Smooth muscle cell (in vitro differentiated cells): ENCODE measurements at regions not wholly inside any gene's neighbourhood (a gene's known extent, or its start where the extent isn't known, plus 50 kb on each side); places are given as distances from the start of the nearest gene placed in this dataset.
A peak's percentile ranks its signal among the peaks of the same experiment; 100 is the strongest.

Source experiments
- DNase-seq: peaks from one replicate; lab custom pipeline; 2025; ENCODE audit not compliant: unreplicated experiment; lab: John Stamatoyannopoulos, UW
- H2AFZ ChIP-seq: fragments of 200-600 bp; sonication (generic); 2 replicates; pipeline ENCODE4 v1.6.0; 2016; ENCODE audit warnings: antibody characterized with exemption, low read depth, mild to moderate bottlenecking
- H3F3A ChIP-seq: fragments of 200-600 bp; sonication (generic); 2 replicates; pipeline ENCODE4 v1.6.0; 2017; ENCODE audit warnings: antibody characterized with exemption, low read depth
- H3K27ac ChIP-seq: fragments of 200-600 bp; sonication (generic); 2 replicates; pipeline ENCODE4 v1.5.1; 2016; ENCODE audit warnings: low read depth, mild to moderate bottlenecking
- H3K27me3 ChIP-seq: fragments of 200-600 bp; sonication (generic); 2 replicates; pipeline ENCODE4 v1.6.1; 2016; ENCODE audit warnings: low read depth, mild to moderate bottlenecking
- H3K36me3 ChIP-seq: fragments of 200-600 bp; sonication (generic); 2 replicates; pipeline ENCODE4 v1.5.1; 2016; ENCODE audit warnings: low read depth
- H3K4me1 ChIP-seq: fragments of 200-600 bp; sonication (generic); 2 replicates; pipeline ENCODE4 v1.5.1; 2016; ENCODE audit warnings: low read depth
- H3K4me2 ChIP-seq: fragments of 200-600 bp; sonication (generic); 2 replicates; pipeline ENCODE4 v1.6.0; 2016; ENCODE audit warnings: mild to moderate bottlenecking
- H3K4me3 ChIP-seq: fragments of 200-600 bp; sonication (generic); 2 replicates; pipeline ENCODE4 v1.5.1; 2016; ENCODE audit warnings: mild to moderate bottlenecking
- H3K79me2 ChIP-seq: fragments of 200-600 bp; sonication (generic); 2 replicates; pipeline ENCODE4 v1.6.0; 2016; ENCODE audit warnings: low read depth, mild to moderate bottlenecking
- H3K9ac ChIP-seq: fragments of 200-600 bp; sonication (generic); 2 replicates; pipeline ENCODE4 v1.6.0; 2016; ENCODE audit warnings: low read depth
- H3K9me3 ChIP-seq: fragments of 200-600 bp; sonication (generic); replicated peaks from 2 replicates; pipeline ENCODE4 v1.5.1; 2016; ENCODE audit warnings: low read depth
- H4K20me1 ChIP-seq: fragments of 200-600 bp; sonication (generic); 2 replicates; pipeline ENCODE4 v1.6.0; 2016; ENCODE audit warnings: low read depth
- CTCF ChIP-seq: fragments of 200-600 bp; sonication (generic); IDR thresholded peaks from 2 replicates; pipeline ENCODE4 v1.5.1; 2017; ENCODE audit warnings: borderline replicate concordance, mild to moderate bottlenecking, antibody characterized with exemption; ENCODE audit not compliant: insufficient read depth, poor library complexity, severe bottlenecking
- WGBS: methylation state at CpG from one replicate; pipeline ENCODE4 v1.1.7; 2016; ENCODE audit warnings: low lambda C conversion rate; 5-methylcytosine and 5-hydroxymethylcytosine counted together

GRCh38 chr4:24468071-24468470, 116.3 kb downstream of the DHX15 start:
- H3K9ac ChIP-seq: no peak overlapping the region
- H3K27me3 ChIP-seq: peaks cover 53% of the 10 kb centered on the region

DNA sequence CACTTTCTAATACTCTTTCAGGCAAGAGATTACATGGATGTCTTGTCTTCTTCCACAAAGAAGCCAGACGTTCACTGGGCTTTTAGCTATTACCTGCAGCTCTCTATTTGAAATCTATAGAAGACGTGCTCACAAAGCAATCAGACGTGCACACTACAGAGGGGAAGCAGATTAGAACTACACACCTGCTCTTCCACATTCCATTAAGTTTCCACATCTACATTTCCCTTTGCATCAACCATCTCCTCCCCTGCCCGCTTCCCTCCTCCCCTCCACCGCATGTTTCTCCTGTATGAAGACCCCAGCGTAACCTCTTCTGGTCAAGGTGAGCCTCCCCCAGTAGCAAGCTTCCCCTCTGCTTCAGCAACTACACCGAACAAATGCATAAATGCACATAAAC, 119.8 kb downstream of the DHX15 start:
- H3K79me2 ChIP-seq: no peaks in the 10 kb centered on the region
- 83% methylated on average over 7 of the region's 7 CpGs for WGBS
- no peak overlapping the region for H3K9ac ChIP-seq
- peaks cover 2% of the 10 kb centered on the region for H3K4me1 ChIP-seq
- no peak overlapping the region for H3K4me2 ChIP-seq
- no peak for TF ChIP-seq CTCF
- no peaks in the 10 kb centered on the region for H3K9me3 ChIP-seq
- H3K27ac ChIP-seq: no peak overlapping the region
- no peaks in the 10 kb centered on the region for H3K36me3 ChIP-seq
- no peaks in the 10 kb centered on the region for H4K20me1 ChIP-seq
- H3F3A ChIP-seq: no peaks in the 10 kb centered on the region
- DNase-seq: no peak
- no peak overlapping the region for H3K4me3 ChIP-seq
- peaks cover 66% of the 10 kb centered on the region for H3K27me3 ChIP-seq
- H2AFZ ChIP-seq: no peak overlapping the region

More at GRCh38 chr4:24468071-24468470, 116.3 kb downstream of the DHX15 start:
- Histone ChIP-seq H3K9me3 (no peaks in the 10 kb centered on the region), H3K4me2 (no peak overlapping the region), H3K4me1 (peaks cover 13% of the 10 kb centered on the region), H3K79me2 (no peaks in the 10 kb centered on the region), H3K36me3 (no peaks in the 10 kb centered on the region), H2AFZ (no peak overlapping the region), H3K27ac (no peak overlapping the region), H3F3A (no peaks in the 10 kb centered on the region), H3K4me3 (no peak overlapping the region), H4K20me1 (no peaks in the 10 kb centered on the region)
- 92% methylated on average over 5 of the region's 5 CpGs for WGBS
- TF ChIP-seq CTCF: no peak
- DNase-seq: no peak

- no peaks in the 10 kb centered on the region for H3K79me2 ChIP-seq
- no peaks in the 10 kb centered on the region for H3F3A ChIP-seq
- no peak for TF ChIP-seq CTCF
- no peak overlapping the region for H3K4me3 ChIP-seq
- 28% methylated on average over 2 of the region's 2 CpGs for WGBS
- no peaks in the 10 kb centered on the region for H3K4me1 ChIP-seq
- peak overlapping the region; percentile 47 for H3K4me2 ChIP-seq
- no peaks in the 10 kb centered on the region for H4K20me1 ChIP-seq
- no peaks in the 10 kb centered on the region for H3K9me3 ChIP-seq
- peaks cover 8% of the 10 kb centered on the region for H3K27me3 ChIP-seq
- no peak overlapping the region for H3K9ac ChIP-seq
- H3K36me3 ChIP-seq: no peaks in the 10 kb centered on the region
- H3K27ac ChIP-seq: no peak overlapping the region
- no peak for DNase-seq
- no peak overlapping the region for H2AFZ ChIP-seq
Measured at GRCh38 chr4:24456431-24456830, 127.9 kb downstream of the DHX15 start.

- Histone ChIP-seq H3K9ac (no peak overlapping the region), H2AFZ (no peak overlapping the region), H3K27ac (no peak overlapping the region), H4K20me1 (no peaks in the 10 kb centered on the region), H3K9me3 (no peaks in the 10 kb centered on the region), H3K36me3 (no peaks in the 10 kb centered on the region), H3K4me3 (no peak overlapping the region), H3K79me2 (no peaks in the 10 kb centered on the region), H3K4me2 (no peak overlapping the region), H3K4me1 (no peaks in the 10 kb centered on the region), H3K27me3 (no peaks in the 10 kb centered on the region), H3F3A (no peaks in the 10 kb centered on the region)
- no peak for TF ChIP-seq CTCF
- no peak for DNase-seq
- WGBS: 87% methylated on average over 2 of the region's 2 CpGs
Measured at GRCh38 chr4:24453951-24454350, 130.4 kb downstream of the DHX15 start.
